ENCODE measurements at regions not wholly inside any gene's neighbourhood (a gene's known extent, or its start where the extent isn't known, plus 50 kb on each side); places are given as distances from the start of the nearest gene placed in this dataset.

GRCh38 chr10:93175490-93175889, 101.8 kb downstream of the CYP26A1 start:
- H3K36me3 ChIP-seq, result no peaks in the 10 kb centered on the region
- TF ChIP-seq, protein P1, sequence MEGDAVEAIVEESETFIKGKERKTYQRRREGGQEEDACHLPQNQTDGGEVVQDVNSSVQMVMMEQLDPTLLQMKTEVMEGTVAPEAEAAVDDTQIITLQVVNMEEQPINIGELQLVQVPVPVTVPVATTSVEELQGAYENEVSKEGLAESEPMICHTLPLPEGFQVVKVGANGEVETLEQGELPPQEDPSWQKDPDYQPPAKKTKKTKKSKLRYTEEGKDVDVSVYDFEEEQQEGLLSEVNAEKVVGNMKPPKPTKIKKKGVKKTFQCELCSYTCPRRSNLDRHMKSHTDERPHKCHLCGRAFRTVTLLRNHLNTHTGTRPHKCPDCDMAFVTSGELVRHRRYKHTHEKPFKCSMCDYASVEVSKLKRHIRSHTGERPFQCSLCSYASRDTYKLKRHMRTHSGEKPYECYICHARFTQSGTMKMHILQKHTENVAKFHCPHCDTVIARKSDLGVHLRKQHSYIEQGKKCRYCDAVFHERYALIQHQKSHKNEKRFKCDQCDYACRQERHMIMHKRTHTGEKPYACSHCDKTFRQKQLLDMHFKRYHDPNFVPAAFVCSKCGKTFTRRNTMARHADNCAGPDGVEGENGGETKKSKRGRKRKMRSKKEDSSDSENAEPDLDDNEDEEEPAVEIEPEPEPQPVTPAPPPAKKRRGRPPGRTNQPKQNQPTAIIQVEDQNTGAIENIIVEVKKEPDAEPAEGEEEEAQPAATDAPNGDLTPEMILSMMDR (IDR thresholded peaks at IDR 0.05), result no peak
- TF ChIP-seq EP300 (IDR thresholded peaks at IDR 0.05), result no peak
- no peak for TF ChIP-seq POLR2AphosphoS5 (IDR thresholded peaks at IDR 0.05)
- TF ChIP-seq POLR2A (IDR thresholded peaks at IDR 0.05), result no peak
- ATAC-seq, result no peak
- no peak overlapping the region for H3K27ac ChIP-seq
- H3K27me3 ChIP-seq, result no peaks in the 10 kb centered on the region
- H3K4me3 ChIP-seq, result no peak overlapping the region
- WGBS, 2 donors (ENCODE audit: low coverage in 1 of 2), result 62 to 97% methylated on average over 4 to 5 of the region's 6 CpGs
- no peaks in the 10 kb centered on the region for H3K4me1 ChIP-seq
- peaks cover 0 to 11% (median 0%) of the 10 kb centered on the region in 3 donors for H3K9me3 ChIP-seq

GRCh38 chr10:93177511-93177910, 103.8 kb downstream of the CYP26A1 start:
- ATAC-seq, result no peak
- Histone ChIP-seq H3K27me3 (no peaks in the 10 kb centered on the region), H3K4me1 (no peaks in the 10 kb centered on the region), H3K36me3 (no peaks in the 10 kb centered on the region), H3K9me3 (no peaks in the 10 kb centered on the region), H3K27ac (no peak overlapping the region), H3K4me3 (no peak overlapping the region)
- TF ChIP-seq EP300 (IDR thresholded peaks at IDR 0.05) (no peak), POLR2AphosphoS5 (IDR thresholded peaks at IDR 0.05) (no peak), POLR2A (IDR thresholded peaks at IDR 0.05) (no peak)
- TF ChIP-seq, protein P1 (IDR thresholded peaks at IDR 0.05), result no peak

GRCh38 chr10:93178226-93178625, 104.5 kb downstream of the CYP26A1 start:
- no peaks in the 10 kb centered on the region for H3K9me3 ChIP-seq
- H3K4me1 ChIP-seq, result no peaks in the 10 kb centered on the region
- no peak overlapping the region for H3K27ac ChIP-seq
- TF ChIP-seq POLR2AphosphoS5 (IDR thresholded peaks at IDR 0.05), result no peak
- TF ChIP-seq, protein P1 (IDR thresholded peaks at IDR 0.05), result no peak
- TF ChIP-seq POLR2A (IDR thresholded peaks at IDR 0.05), result no peak
- no peak for TF ChIP-seq EP300 (IDR thresholded peaks at IDR 0.05)
- no peaks in the 10 kb centered on the region for H3K36me3 ChIP-seq
- H3K4me3 ChIP-seq, result no peak overlapping the region
- H3K27me3 ChIP-seq, result no peaks in the 10 kb centered on the region
- ATAC-seq, result no peak

DNA sequence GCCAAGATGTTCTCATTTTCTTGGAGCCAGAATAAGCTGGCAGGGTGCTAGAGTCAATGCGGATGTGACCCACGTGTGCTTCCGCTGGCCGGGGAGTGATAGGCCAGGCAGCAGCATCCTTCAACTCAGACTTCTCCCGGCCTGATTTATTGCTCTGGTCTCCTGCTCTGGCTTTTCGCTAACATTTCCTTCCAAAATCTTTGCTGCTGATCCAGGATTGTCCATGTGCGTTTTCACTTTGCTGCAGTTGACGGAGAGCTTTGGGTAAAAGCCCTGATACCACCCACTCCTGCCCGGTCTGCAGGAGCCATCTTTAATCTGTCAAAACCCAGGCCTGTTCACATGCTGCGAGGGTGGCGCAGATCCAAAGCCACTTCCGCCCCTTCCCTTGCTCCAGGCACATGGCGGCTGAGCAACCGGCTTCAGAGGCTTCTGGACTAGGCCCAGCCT, 106.8 kb downstream of the CYP26A1 start:
- Histone ChIP-seq H3K36me3 (no peaks in the 10 kb centered on the region), H3K27ac (no peak overlapping the region), H3K9me3 (no peaks in the 10 kb centered on the region), H3K4me3 (no peak overlapping the region), H3K4me1 (no peaks in the 10 kb centered on the region), H3K27me3 (no peaks in the 10 kb centered on the region)
- 35 to 60% methylated on average over 1 to 11 of the region's 14 CpGs for WGBS, 2 donors (ENCODE audit: low coverage in 1 of 2)
- no peak for TF ChIP-seq POLR2A (IDR thresholded peaks at IDR 0.05)
- TF ChIP-seq, protein P1 (IDR thresholded peaks at IDR 0.05), result no peak
- no peak for TF ChIP-seq EP300 (IDR thresholded peaks at IDR 0.05)
- TF ChIP-seq POLR2AphosphoS5 (IDR thresholded peaks at IDR 0.05), result no peak
- no peak for ATAC-seq

- no peaks in the 10 kb centered on the region for H3K4me1 ChIP-seq
- 70 to 86% methylated on average over 6 to 8 of the region's 8 CpGs for WGBS, 2 donors (ENCODE audit: low coverage in 1 of 2)
- H3K9me3 ChIP-seq, result no peaks in the 10 kb centered on the region
Measured at GRCh38 chr10:93181271-93182048, 107.8 kb downstream of the CYP26A1 start.

More at GRCh38 chr10:93181271-93182048, 107.8 kb downstream of the CYP26A1 start:
- no peaks in the 10 kb centered on the region for H3K27me3 ChIP-seq
- no peak for ATAC-seq
- no peak overlapping the region for H3K27ac ChIP-seq
- no peak overlapping the region for H3K4me3 ChIP-seq
- no peak for TF ChIP-seq EP300 (IDR thresholded peaks at IDR 0.05)
- TF ChIP-seq POLR2A (IDR thresholded peaks at IDR 0.05), result no peak
- TF ChIP-seq, protein P1 (IDR thresholded peaks at IDR 0.05), result no peak
- no peak for TF ChIP-seq POLR2AphosphoS5 (IDR thresholded peaks at IDR 0.05)
- H3K36me3 ChIP-seq, result no peaks in the 10 kb centered on the region

All from gastroesophageal sphincter (tissue), 4 donors.